ENCODE measurements at regions not wholly inside any gene's neighbourhood (a gene's known extent, or its start where the extent isn't known, plus 50 kb on each side); places are given as distances from the start of the nearest gene placed in this dataset.
A peak's percentile ranks its signal among the peaks of the same experiment; 100 is the strongest.
"Not testable (repeated sequence)": the region's sequence is repeated elsewhere in the genome, so short reads cannot be mapped to it uniquely, and the experiment has no call there.

DNA sequence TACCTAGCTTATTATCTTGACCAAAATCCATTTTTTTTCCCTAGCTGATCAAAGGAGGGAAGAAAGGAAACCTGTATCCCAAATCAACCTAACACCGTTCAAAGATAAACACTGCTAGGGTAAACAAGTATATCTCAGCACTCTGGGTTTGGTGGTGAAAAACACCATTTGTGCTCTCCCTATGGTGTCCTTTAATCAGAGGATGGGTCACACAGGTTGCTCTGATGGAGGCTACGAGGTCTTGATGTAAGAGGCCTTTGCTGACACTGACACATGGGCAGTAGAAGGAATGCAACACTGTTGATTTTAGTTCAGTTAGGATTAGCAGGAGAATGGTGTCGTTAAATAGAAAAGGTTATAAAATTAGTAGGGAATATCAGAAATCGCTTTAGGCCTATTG, 179.3 kb downstream of the HDGFL1 start:
- DNase-seq (ENCODE audit: low read depth) = no peak

DNA sequence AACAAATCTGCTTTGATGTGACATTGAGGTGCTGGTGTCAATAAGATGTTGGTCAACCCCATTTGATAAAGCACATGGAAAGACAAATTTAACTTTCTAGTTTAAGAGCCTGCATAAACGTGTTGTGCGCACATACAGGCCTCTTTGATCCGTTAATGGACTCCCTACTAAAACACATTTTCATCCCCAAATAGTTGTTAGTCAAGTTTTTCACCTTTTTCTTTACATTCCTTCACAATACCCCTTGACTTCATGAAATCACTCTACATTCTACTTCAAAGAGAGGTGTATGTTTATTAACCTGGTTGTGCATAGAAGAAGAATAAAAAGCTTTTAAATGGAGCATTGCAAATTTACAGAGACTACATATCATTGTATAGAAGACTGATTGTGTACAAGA, 180.3 kb downstream of the HDGFL1 start:
- DNase-seq (ENCODE audit: low read depth) = no peak

GRCh38 chr6:22751223-22751622, 181.9 kb downstream of the HDGFL1 start:
- DNase-seq (ENCODE audit: low read depth) = no peak

DNA sequence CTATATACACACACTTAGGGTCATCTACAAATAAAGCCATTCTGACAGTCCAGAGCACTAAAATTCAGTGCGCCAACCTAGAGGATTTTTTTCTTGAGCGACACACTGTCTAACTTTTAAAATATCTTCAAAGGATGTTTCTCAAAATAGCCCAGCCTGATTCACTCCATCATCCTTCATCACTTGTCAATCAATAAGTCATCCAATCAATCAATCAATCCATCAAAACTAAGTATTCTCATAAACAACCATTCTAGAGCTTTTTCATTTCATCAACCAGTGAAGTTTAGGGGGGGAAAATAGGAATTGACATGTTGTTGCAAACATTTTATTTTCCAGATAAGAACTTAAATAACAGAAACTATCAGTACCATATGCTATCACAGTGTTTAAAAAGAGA, 183.2 kb downstream of the HDGFL1 start:
- no peak for DNase-seq (ENCODE audit: low read depth)

GRCh38 chr6:22754061-22754460, 184.7 kb downstream of the HDGFL1 start:
- DNase-seq (ENCODE audit: low read depth) = peak; percentile 78

DNA sequence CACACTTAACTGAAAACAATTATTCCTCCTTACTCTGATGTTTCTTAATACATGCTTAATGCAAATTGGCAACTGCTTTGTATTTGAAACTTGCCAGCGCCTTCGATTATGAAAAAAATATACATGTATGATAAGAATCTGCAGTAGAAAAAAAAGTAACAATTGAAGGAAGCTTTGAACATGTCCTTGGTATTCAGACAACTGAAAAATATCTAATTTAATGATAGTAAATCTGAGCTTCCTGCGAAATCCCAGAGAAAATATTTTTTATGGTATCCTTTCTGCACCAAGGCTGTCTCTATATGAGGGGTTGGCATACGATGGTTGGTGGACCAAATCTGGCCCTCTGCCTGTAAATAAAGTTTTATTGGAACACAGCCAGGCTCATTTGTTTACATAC, 186.2 kb downstream of the HDGFL1 start:
- no peak for DNase-seq (ENCODE audit: low read depth)

DNA sequence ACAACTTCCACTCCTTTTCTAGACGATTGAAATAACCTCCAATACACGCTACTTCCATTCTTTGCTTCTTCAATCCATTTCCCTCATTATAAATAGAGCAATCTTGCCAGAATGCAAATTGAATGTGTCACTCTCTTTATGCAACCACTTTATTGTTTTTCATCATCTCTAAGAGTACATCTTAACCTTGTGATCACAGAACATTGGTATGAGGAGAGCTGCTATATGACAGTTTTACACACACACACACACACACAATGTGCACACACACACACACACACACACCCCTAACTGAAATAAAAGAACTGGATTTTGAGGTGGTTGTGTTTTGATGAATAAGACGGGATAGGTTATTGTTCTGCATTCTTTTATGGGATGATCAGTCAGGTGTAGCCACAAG, 187.0 kb downstream of the HDGFL1 start:
- DNase-seq (ENCODE audit: low read depth) = peak; percentile 87

GRCh38 chr6:22764496-22764895, 195.1 kb downstream of the HDGFL1 start:
- DNase-seq (ENCODE audit: low read depth) = peak; percentile 91

DNA sequence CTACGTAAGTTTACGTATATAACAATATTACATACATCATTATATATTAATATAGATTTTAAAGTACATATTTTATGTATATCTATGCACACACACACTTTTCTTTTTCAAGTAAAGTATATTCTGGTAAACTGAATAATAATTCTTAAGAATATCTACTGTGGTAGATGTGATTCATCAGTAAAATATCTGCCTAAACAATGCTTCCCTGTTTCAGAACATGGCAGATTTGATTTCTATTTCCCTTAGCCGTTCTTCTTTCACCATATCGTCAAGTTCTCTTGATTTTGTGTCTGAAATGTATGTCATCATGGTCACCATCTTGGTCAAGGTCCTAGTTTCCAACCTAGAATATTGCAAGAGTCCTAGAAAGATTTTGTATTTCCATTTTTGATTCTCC, 195.6 kb downstream of the HDGFL1 start:
- peak; percentile 70 for DNase-seq (ENCODE audit: low read depth)

GRCh38 chr6:22766979-22767378, 197.6 kb downstream of the HDGFL1 start:
- peak; percentile 72 for DNase-seq (ENCODE audit: low read depth)

- no peak for DNase-seq (ENCODE audit: low read depth)
These were observed 200.7 kb downstream of the HDGFL1 start for GRCh38 chr6:22770054-22770453.

DNA sequence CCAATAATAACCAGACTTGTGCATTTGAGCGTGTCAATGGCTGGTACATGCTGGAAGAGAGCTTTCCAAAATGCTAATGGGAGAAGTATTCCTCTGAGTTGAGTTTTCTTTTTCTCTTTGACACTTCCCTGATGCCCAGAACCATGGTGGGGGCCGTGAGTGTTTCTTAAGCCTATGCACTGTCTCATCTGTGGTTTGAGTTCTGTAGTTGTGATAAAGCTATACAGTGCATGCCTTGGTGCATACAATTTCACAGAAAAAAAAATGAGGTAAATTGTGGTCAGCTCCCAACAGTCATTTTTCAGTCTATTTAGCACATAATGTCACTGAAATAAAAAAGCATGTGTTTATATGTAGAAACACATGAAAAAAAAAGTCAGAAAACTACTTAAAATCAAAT, 204.8 kb downstream of the HDGFL1 start:
- DNase-seq (ENCODE audit: low read depth) = no peak

DNA sequence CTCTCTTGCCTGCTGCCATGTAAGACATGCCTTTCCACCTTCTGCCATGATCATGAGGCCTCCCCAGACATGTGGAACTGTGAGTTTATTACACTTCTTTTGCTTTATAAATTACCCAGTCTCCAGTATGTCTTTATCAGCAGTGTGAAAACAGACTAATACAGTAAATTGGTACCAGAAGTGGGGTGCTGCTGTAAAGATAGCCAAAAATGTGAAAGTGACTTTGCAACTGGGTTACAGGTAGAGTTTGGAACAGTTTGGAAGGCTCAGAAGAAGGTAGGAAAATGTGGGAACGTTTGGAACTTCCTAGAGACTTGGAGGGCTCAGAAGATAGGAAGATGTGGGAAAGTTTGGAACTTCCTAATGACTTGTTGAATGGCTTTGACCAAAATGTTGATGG, 209.1 kb downstream of the HDGFL1 start:
- not testable (repeated sequence) for DNase-seq (ENCODE audit: low read depth)

- no peak for DNase-seq (ENCODE audit: low read depth)
These were observed 209.7 kb downstream of the HDGFL1 start for GRCh38 chr6:22779062-22779461.

DNA sequence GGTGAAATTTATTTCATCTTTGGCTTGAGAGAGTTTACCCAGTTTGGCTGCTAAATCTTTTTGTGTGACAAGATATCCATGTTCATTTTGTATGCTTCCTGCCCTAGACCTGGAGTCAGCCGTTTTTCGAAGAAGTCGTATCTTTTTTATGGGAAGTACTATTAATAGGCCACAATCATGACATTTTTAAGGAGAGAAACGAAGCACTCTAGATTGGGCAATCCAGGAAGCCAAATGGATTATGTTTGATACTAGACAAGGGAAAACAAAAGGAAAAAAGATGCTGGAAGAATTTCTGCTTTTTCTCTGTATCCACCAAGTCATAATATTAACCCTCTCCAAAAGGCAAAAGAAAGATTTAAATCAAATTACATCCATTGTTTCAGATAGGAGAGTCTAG, 214.6 kb downstream of the HDGFL1 start:
- peak; percentile 11 for DNase-seq (ENCODE audit: low read depth)

- DNase-seq (ENCODE audit: low read depth) = peak; percentile 27
These were observed 215.4 kb downstream of the HDGFL1 start for GRCh38 chr6:22784601-22785410.

GRCh38 chr6:22788038-22788437, 218.7 kb downstream of the HDGFL1 start:
- no peak for DNase-seq (ENCODE audit: low read depth)

GRCh38 chr6:22789315-22789714, 219.9 kb downstream of the HDGFL1 start:
- no peak for DNase-seq (ENCODE audit: low read depth)

- DNase-seq (ENCODE audit: low read depth) = no peak
These were observed 225.5 kb downstream of the HDGFL1 start for GRCh38 chr6:22794844-22795243.

DNA sequence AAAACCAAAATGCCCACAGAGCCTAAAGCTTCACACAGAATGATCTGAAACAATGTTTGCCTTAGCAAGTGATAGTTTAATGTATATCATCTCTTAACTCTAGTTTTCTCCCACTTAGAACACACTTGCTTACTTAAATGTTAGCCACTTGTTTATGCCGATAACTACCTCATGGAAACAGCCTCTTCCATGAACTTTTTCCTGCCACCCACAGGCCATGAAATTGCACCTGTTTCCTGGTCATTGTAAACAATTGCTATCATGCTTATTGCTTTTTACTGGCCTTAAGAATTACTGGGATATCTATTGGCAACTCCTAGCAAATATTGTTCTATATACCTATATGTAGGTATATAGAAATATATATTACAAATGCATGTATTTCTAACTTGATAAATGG, 231.1 kb downstream of the HDGFL1 start:
- DNase-seq (ENCODE audit: low read depth) = no peak

GRCh38 chr6:22801831-22802230, 232.5 kb downstream of the HDGFL1 start:
- peak; percentile 13 for DNase-seq (ENCODE audit: low read depth)

DNA sequence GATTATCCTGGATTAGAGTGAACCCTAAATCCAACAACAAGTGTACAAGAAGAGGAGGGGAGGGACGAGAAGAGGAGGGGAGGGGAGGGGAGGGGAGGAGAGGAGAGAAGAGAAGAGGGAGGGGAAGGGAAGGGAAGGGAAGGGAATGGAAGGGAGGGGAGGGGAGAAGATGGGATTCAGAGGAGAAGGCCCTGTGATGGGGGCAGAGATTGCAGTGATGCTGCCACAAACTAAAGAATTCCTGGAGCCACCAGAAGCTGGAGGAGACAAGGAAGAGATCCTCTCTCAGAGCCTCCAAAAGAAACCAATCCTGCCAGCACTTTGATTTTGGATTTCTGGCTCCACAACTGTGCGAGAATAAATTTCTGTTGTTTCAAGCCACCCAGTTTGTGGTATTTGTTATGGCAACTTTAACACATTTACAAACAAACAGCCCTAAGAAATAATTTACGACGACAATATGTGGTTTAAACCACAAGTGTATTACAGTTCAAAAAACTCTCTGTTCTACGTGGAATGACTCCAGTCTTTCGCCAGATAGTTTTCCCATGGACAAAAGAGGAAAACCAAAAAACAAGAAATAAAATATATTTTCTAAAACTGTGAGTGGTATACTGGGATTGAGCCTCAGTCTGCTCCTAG, 235.4 kb downstream of the HDGFL1 start:
- no peak for DNase-seq (ENCODE audit: low read depth)

DNA sequence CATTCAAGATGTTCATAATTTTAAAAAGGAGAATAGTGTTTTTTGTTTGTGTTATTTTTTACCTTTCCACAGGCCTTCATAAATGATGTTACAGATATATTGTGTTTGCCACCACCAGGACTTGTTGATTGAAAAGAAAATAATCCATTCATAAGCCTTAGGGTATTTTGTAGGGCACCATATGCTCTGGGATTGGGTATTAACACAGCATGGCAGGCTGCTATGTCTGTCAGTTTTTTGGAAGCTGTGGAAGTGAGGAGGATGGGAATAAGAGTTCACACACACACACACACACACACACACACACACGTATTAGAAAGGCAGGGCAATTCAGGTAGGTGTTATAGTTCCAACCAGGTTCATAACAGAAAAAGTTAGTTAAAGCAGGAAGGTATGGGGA, 237.9 kb downstream of the HDGFL1 start:
- DNase-seq (ENCODE audit: low read depth) = no peak

GRCh38 chr6:22807818-22808217, 238.5 kb downstream of the HDGFL1 start:
- DNase-seq (ENCODE audit: low read depth) = no peak
